H1 (cell line): ENCODE measurements at regions not wholly inside any gene's neighbourhood (a gene's known extent, or its start where the extent isn't known, plus 50 kb on each side); places are given as distances from the start of the nearest gene placed in this dataset.

Experiments used
- CTCF ChIA-PET: fragments of 300-600 bp; sonication (Branson Sonifier 250); formaldehyde crosslinking; loops from one replicate; lab custom pipeline; 2021; ENCODE audit not compliant: partially characterized antibody; lab: Charles Lee
- POLR2A ChIA-PET: fragments of 300-600 bp; sonication (Branson Sonifier 250); formaldehyde crosslinking; loops from one replicate; lab custom pipeline; 2021; ENCODE audit warnings: inconsistent platforms; ENCODE audit not compliant: partially characterized antibody; lab: Charles Lee
- DNase-seq, 2 experiments: peaks; one replicate each; pipeline versions ENCODE4 v3.0.0 to v3.0.0-alpha.2; 2010 to 2022; ENCODE audit warnings: low spot score in 2 of 2, low read depth in 1 of 2, mixed read lengths in 1 of 2
- FAIRE-seq: peaks from 2 replicates; lab custom pipeline; 2011; peaks lifted over from hg19 to GRCh38; lab: Jason Lieb, UNC
- H2AFZ ChIP-seq: 2 replicates; pipeline ENCODE4 v1.8.1; 2012; ENCODE audit warnings: low read length, inconsistent platforms
- H2AK5ac ChIP-seq: 2 replicates; pipeline ENCODE4 v1.6.1; 2013; ENCODE audit warnings: low read depth, low read length
- H2BK120ac ChIP-seq: replicated peaks from 2 replicates; pipeline ENCODE3; 2013; ENCODE audit warnings: low read depth, low read length, inconsistent platforms
- H2BK12ac ChIP-seq: 2 replicates; pipeline ENCODE4 v1.6.1; 2013; ENCODE audit warnings: low read depth, low read length
- H2BK15ac ChIP-seq: 2 replicates; pipeline ENCODE4 v1.6.1; 2013; ENCODE audit warnings: low read length
- H2BK20ac ChIP-seq: 2 replicates; pipeline ENCODE4 v1.6.1; 2013; ENCODE audit warnings: low read length
- H2BK5ac ChIP-seq: 2 replicates; pipeline ENCODE4 v1.6.1; 2013; ENCODE audit warnings: low read depth, low read length
- H3K14ac ChIP-seq: 2 replicates; pipeline ENCODE4 v1.6.1; 2013; ENCODE audit warnings: inconsistent platforms; ENCODE audit not compliant: insufficient read length
- H3K18ac ChIP-seq: 2 replicates; pipeline ENCODE4 v1.6.1; 2013; ENCODE audit warnings: low read length; ENCODE audit errors: extremely low read depth
- H3K23ac ChIP-seq: 2 replicates; pipeline ENCODE4 v1.6.1; 2013; ENCODE audit warnings: inconsistent platforms; ENCODE audit not compliant: insufficient read length
- H3K23me2 ChIP-seq: 2 replicates; pipeline ENCODE4 v1.6.1; 2013; ENCODE audit warnings: low read depth, low read length
- H3K27ac ChIP-seq: 2 replicates; pipeline ENCODE4 v1.6.1; 2011; ENCODE audit warnings: low read depth, low read length, inconsistent platforms
- H3K27me3 ChIP-seq, 4 experiments: replicated peaks in 1 of 4; 1 replicate in 1 of 4; 2 replicates in 3 of 4; pipeline versions ENCODE4 v1.6.1 to v1.8.1; 2011 to 2013; ENCODE audit warnings: low read length in 3 of 4, mild to moderate bottlenecking in 3 of 4, inconsistent platforms in 2 of 4, mixed read lengths in 2 of 4, moderate library complexity in 1 of 4; ENCODE audit not compliant: control insufficient read depth in 3 of 4, insufficient read depth in 3 of 4; ENCODE audit errors: extremely low read depth in 1 of 4
- H3K36me3 ChIP-seq, 4 experiments: 2 replicates each; pipeline versions ENCODE4 v1.6.1 to v1.8.1; 2011 to 2013; ENCODE audit warnings: mild to moderate bottlenecking in 4 of 4, low read length in 3 of 4, moderate library complexity in 2 of 4, control low read depth in 1 of 4, inconsistent platforms in 1 of 4; ENCODE audit not compliant: insufficient read depth in 4 of 4, control insufficient read depth in 2 of 4
- H3K4ac ChIP-seq: replicated peaks from 2 replicates; pipeline ENCODE3; 2013; ENCODE audit warnings: low read length, low read depth, mixed read lengths, inconsistent platforms; ENCODE audit not compliant: insufficient read length
- H3K4me1 ChIP-seq, 4 experiments: replicated peaks in 1 of 4; 1 replicate in 1 of 4; 2 replicates in 3 of 4; pipeline versions ENCODE4 v1.6.1 to v1.8.1; 2011 to 2013; ENCODE audit warnings: low read length in 3 of 4, inconsistent platforms in 2 of 4, mixed read lengths in 1 of 4; ENCODE audit not compliant: insufficient read depth in 4 of 4, control insufficient read depth in 3 of 4
- H3K4me2 ChIP-seq, 2 experiments: 2 replicates each; pipeline versions ENCODE4 v1.6.1 to v1.8.1; 2011 to 2013; ENCODE audit warnings: low read depth in 2 of 2, low read length in 2 of 2, control low read depth in 1 of 2, inconsistent platforms in 1 of 2, mild to moderate bottlenecking in 1 of 2; ENCODE audit not compliant: insufficient read depth in 1 of 2
- H3K4me3 ChIP-seq, 4 experiments: fragments of 200-600, 300-600 bp in 1 of 4; sonication (generic), shearing (Covaris generic), sonication (Bioruptor Twin) in 1 of 4; 2 replicates each; pipeline versions ENCODE4 v1.5.1 to v1.8.1; 2011 to 2016; ENCODE audit warnings: low read length in 4 of 4, low read depth in 3 of 4, control low read depth in 2 of 4, inconsistent platforms in 2 of 4, mild to moderate bottlenecking in 2 of 4, mixed read lengths in 1 of 4, moderate library complexity in 1 of 4; ENCODE audit not compliant: insufficient read depth in 2 of 4; ENCODE audit errors: extremely low read depth in 1 of 4
- H3K56ac ChIP-seq: replicated peaks from 2 replicates; pipeline ENCODE3; 2013; ENCODE audit warnings: low read depth, mild to moderate bottlenecking, mixed read lengths, low read length, inconsistent platforms; ENCODE audit not compliant: insufficient read length
- H3K79me1 ChIP-seq: 2 replicates; pipeline ENCODE4 v1.6.1; 2013; ENCODE audit warnings: low read depth, low read length, control low read depth
- H3K79me2 ChIP-seq, 2 experiments: 2 replicates each; pipeline versions ENCODE4 v1.6.1 to v1.8.1; 2012 to 2013; ENCODE audit warnings: low read length in 2 of 2, mild to moderate bottlenecking in 2 of 2, inconsistent platforms in 1 of 2; ENCODE audit not compliant: insufficient read depth in 2 of 2, control insufficient read depth in 1 of 2
- H3K9ac ChIP-seq, 4 experiments: replicated peaks in 1 of 4; 1 replicate in 1 of 4; 2 replicates in 3 of 4; pipeline versions ENCODE4 v1.6.1 to v1.8.1; 2011 to 2013; ENCODE audit warnings: low read depth in 3 of 4, low read length in 3 of 4, control low read depth in 2 of 4, mild to moderate bottlenecking in 2 of 4, moderate library complexity in 2 of 4, inconsistent platforms in 1 of 4; ENCODE audit errors: extremely low read depth in 1 of 4
- H3K9me3 ChIP-seq, 2 experiments: 2 replicates each; pipeline versions ENCODE4 v1.6.1 to v1.8.1; 2012 to 2013; ENCODE audit warnings: mild to moderate bottlenecking in 2 of 2, moderate library complexity in 2 of 2, control low read depth in 1 of 2, inconsistent platforms in 1 of 2, low read depth in 1 of 2, low read length in 1 of 2, mixed read lengths in 1 of 2; ENCODE audit not compliant: insufficient read depth in 2 of 2
- H4K20me1 ChIP-seq, 2 experiments: replicated peaks in 1 of 2; 2 replicates each; pipeline versions ENCODE3 to v1.8.1; 2011 to 2013; ENCODE audit warnings: inconsistent platforms in 2 of 2, low read length in 2 of 2, mild to moderate bottlenecking in 1 of 2; ENCODE audit not compliant: insufficient read depth in 2 of 2, control insufficient read depth in 1 of 2
- H4K5ac ChIP-seq: 2 replicates; pipeline ENCODE4 v1.6.1; 2013; ENCODE audit warnings: low read length, low read depth, mixed read lengths, inconsistent platforms; ENCODE audit not compliant: insufficient read length
- H4K8ac ChIP-seq: 2 replicates; pipeline ENCODE4 v1.8.0; 2013; ENCODE audit warnings: mild to moderate bottlenecking, moderate library complexity, low read length, inconsistent platforms; ENCODE audit not compliant: insufficient read depth; ENCODE audit errors: extremely low read depth
- H4K91ac ChIP-seq: replicated peaks from 2 replicates; pipeline ENCODE3; 2013; ENCODE audit warnings: low read length, mixed read lengths, inconsistent platforms; ENCODE audit not compliant: insufficient read length
- BCL11A ChIP-seq, 2 experiments: IDR thresholded peaks; one replicate each; pipeline ENCODE4 v1.6.1; 2011; ENCODE audit warnings: low read depth in 2 of 2, low read length in 2 of 2, mild to moderate bottlenecking in 2 of 2
- HDAC6 ChIP-seq: IDR thresholded peaks from one replicate; pipeline ENCODE4 v1.7.1; 2012; ENCODE audit warnings: low read depth, mild to moderate bottlenecking, inconsistent platforms, low read length, moderate library complexity
- KDM1A ChIP-seq: fragments of 200-600, 300-600 bp; sonication (generic); IDR thresholded peaks from 2 replicates; pipeline ENCODE4 v1.7.1; 2016; ENCODE audit warnings: mild to moderate bottlenecking, low read length, borderline replicate concordance
- KDM4A ChIP-seq: IDR thresholded peaks from one replicate; pipeline ENCODE4 v1.7.1; 2012; ENCODE audit warnings: low read depth, mild to moderate bottlenecking, moderate library complexity, low read length, inconsistent platforms; ENCODE audit not compliant: severe bottlenecking
- KDM5A ChIP-seq: fragments of 200-600 bp; IDR thresholded peaks from 2 replicates; pipeline ENCODE4 v1.7.1; 2012; ENCODE audit warnings: mild to moderate bottlenecking, low read length, inconsistent platforms, mixed read lengths
- POLR2AphosphoS5 ChIP-seq: IDR thresholded peaks from 2 replicates; pipeline ENCODE4 v1.6.1; 2011; ENCODE audit warnings: low read depth, low read length
- RAD21 ChIP-seq, 2 experiments: IDR thresholded peaks in 1 of 2; conservative IDR thresholded peaks in 1 of 2; 2 replicates each; pipeline ENCODE4 v1.6.1; 2011; ENCODE audit warnings: low read depth in 2 of 2, low read length in 2 of 2, improper control_type of control experiment in 1 of 2, inconsistent platforms in 1 of 2, mild to moderate bottlenecking in 1 of 2, moderate library complexity in 1 of 2
- RXRA ChIP-seq: IDR thresholded peaks from 2 replicates; pipeline ENCODE4 v1.6.1; 2011; ENCODE audit warnings: low read depth, mild to moderate bottlenecking, low read length, moderate library complexity; ENCODE audit not compliant: insufficient read depth
- SP4 ChIP-seq: IDR thresholded peaks from 2 replicates; pipeline ENCODE4 v1.6.1; 2012; ENCODE audit warnings: low read length, inconsistent platforms
- YY1 ChIP-seq: IDR thresholded peaks from 2 replicates; pipeline ENCODE4 v1.6.1; 2011; ENCODE audit warnings: low read depth, mild to moderate bottlenecking, low read length
- ZNF274 ChIP-seq: IDR thresholded peaks from 2 replicates; pipeline ENCODE4 v1.7.0; 2012; ENCODE audit warnings: low read length, borderline replicate concordance; ENCODE audit errors: extremely low read depth
- WGBS, 2 experiments: shearing (Covaris generic) in 1 of 2; methylation state at CpG; one replicate each; pipeline versions ENCODE4 v1.1.6 to v1.1.7; 2013 to 2015; ENCODE audit warnings: low lambda C conversion rate in 2 of 2, mixed read lengths in 2 of 2, inconsistent platforms in 1 of 2, low coverage in 1 of 2, missing lambda C conversion rate in 1 of 2; ENCODE audit not compliant: insufficient replicate concordance in 2 of 2, insufficient coverage in 1 of 2, insufficient read length in 1 of 2; ENCODE audit errors: extremely low coverage in 1 of 2, missing lambda C conversion rate in 1 of 2; 5-methylcytosine and 5-hydroxymethylcytosine counted together

DNA sequence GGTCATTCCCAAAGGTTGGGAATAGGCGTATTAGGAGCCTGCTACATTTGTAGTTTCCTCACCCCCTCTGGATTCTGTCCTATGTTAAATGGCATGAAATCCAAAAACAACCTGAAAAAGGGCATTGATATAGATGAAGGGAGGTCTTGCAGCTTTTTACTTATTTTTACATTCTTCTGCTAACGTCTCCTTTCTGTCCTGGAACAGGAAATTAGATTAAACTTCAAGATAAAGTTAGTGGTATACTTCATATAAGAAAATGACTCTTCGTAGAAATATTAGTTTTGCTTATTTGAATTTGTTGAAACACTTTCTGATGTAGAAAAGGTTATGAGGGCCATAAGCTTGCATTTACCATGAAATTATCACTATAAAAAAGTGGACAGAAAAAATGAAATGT is 694.5 kb downstream of the ADCYAP1 start:
- H2AK5ac ChIP-seq = no peak overlapping the region
- no peak overlapping the region for H3K4me2 ChIP-seq
- no peak overlapping the region for H3K23ac ChIP-seq
- no peak for TF ChIP-seq RXRA
- no peak for TF ChIP-seq KDM5A
- no peak for TF ChIP-seq POLR2AphosphoS5
- TF ChIP-seq ZNF274 = no peak
- no peak for TF ChIP-seq KDM4A
- TF ChIP-seq BCL11A (IDR thresholded peaks at IDR 0.05; ENCODE audit: low read depth in 2 of 2, low read length in 2 of 2) = no peak
- no peak for TF ChIP-seq SP4
- no peak for TF ChIP-seq HDAC6
- TF ChIP-seq KDM1A = no peak
- TF ChIP-seq RAD21 (IDR thresholded peaks at IDR 0.05 in 1 of 2, conservative IDR thresholded peaks at IDR 0.05 in 1 of 2; ENCODE audit: low read depth in 2 of 2, low read length in 2 of 2) = no peak
- TF ChIP-seq YY1 = no peak
- H4K5ac ChIP-seq = no peak overlapping the region
- H3K18ac ChIP-seq = no peak overlapping the region
- no peak overlapping the region for H2BK15ac ChIP-seq
- CTCF ChIA-PET = interaction anchor here (0.6 to 1.2 kb wide), 2 partner anchors 14 to 702 kb away, joined by 3 read pairs; no protein-coding TSS in a partner anchor
- H3K79me1 ChIP-seq = no peaks in the 10 kb centered on the region
- H3K23me2 ChIP-seq = no peaks in the 10 kb centered on the region
- no peak overlapping the region for H2BK5ac ChIP-seq
- 65% methylated on average over 3 of the region's 3 CpGs; no CpG with 5 or more reads in 1 of the 2 experiments for WGBS, 2 experiments
- FAIRE-seq = no peak
- H3K4me1 ChIP-seq = no peaks in the 10 kb centered on the region
- H3K4ac ChIP-seq = no peak overlapping the region
- H3K56ac ChIP-seq = no peak overlapping the region
- H3K79me2 ChIP-seq = no peaks in the 10 kb centered on the region
- no peaks in the 10 kb centered on the region for H4K20me1 ChIP-seq
- H2BK20ac ChIP-seq = no peak overlapping the region
- no peak overlapping the region for H2BK120ac ChIP-seq
- no peak for DNase-seq
- H3K14ac ChIP-seq = no peak overlapping the region
- no peak overlapping the region for H3K4me3 ChIP-seq
- H3K9me3 ChIP-seq = no peaks in the 10 kb centered on the region
- no peaks in the 10 kb centered on the region for H3K27me3 ChIP-seq
- H3K36me3 ChIP-seq = no peaks in the 10 kb centered on the region
- no peak overlapping the region for H3K27ac ChIP-seq
- H2AFZ ChIP-seq = no peak overlapping the region
- POLR2A ChIA-PET = no interaction called here
- no peak overlapping the region for H3K9ac ChIP-seq
- H4K91ac ChIP-seq = no peak overlapping the region
- no peak overlapping the region for H2BK12ac ChIP-seq
- no peak overlapping the region for H4K8ac ChIP-seq
